ENCODE measurements at regions not wholly inside any gene's neighbourhood (a gene's known extent, or its start where the extent isn't known, plus 50 kb on each side); places are given as distances from the start of the nearest gene placed in this dataset.

GRCh38 chr19:32197896-32198882 is 147.2 kb upstream of the ZNF507 start:
- H3K56ac ChIP-seq (replicated peaks; ENCODE audit: insufficient read length, low read depth, low read length) = no peak overlapping the region
- H3K79me1 ChIP-seq (ENCODE audit: low read depth, low read length) = no peaks in the 10 kb centered on the region
- no peak overlapping the region for H3K18ac ChIP-seq (ENCODE audit: extremely low read depth, low read length)
- H3K9ac ChIP-seq (replicated peaks in 1 of 4; ENCODE audit: extremely low read depth in 1 of 4, low read depth in 3 of 4, low read length in 3 of 4) = no peak overlapping the region
- DNase-seq (ENCODE audit: low read depth in 1 of 2, low spot score in 2 of 2) (peak in 1 of 2 experiments; percentile 29), FAIRE-seq (no peak)
- no peak overlapping the region for H3K4me3 ChIP-seq (ENCODE audit: extremely low read depth in 1 of 4, insufficient read depth in 2 of 4, low read depth in 3 of 4, low read length in 4 of 4)
- H3K4me2 ChIP-seq (ENCODE audit: insufficient read depth in 1 of 2, low read depth in 2 of 2, low read length in 2 of 2) = no peak overlapping the region
- no peak overlapping the region for H2AK5ac ChIP-seq (ENCODE audit: low read depth, low read length)
- H4K5ac ChIP-seq (ENCODE audit: insufficient read length, low read depth, low read length) = no peak overlapping the region
- H3K4ac ChIP-seq (replicated peaks; ENCODE audit: insufficient read length, low read depth, low read length) = no peak overlapping the region
- H2BK20ac ChIP-seq (ENCODE audit: low read length) = no peak overlapping the region
- H4K8ac ChIP-seq (ENCODE audit: extremely low read depth, insufficient read depth, low read length) = no peak overlapping the region
- no peak overlapping the region for H2BK120ac ChIP-seq (replicated peaks; ENCODE audit: low read depth, low read length)
- H4K91ac ChIP-seq (replicated peaks; ENCODE audit: insufficient read length, low read length) = no peak overlapping the region
- no peak overlapping the region for H3K27ac ChIP-seq (ENCODE audit: low read depth, low read length)
- no peaks in the 10 kb centered on the region for H3K36me3 ChIP-seq (ENCODE audit: control insufficient read depth in 2 of 4, insufficient read depth in 4 of 4, low read length in 3 of 4)
- CTCF ChIA-PET (ENCODE audit: partially characterized antibody) = interaction anchor here (0.7 kb wide), 1 partner anchor 395 kb away, joined by 3 read pairs; no protein-coding TSS in a partner anchor
- H4K20me1 ChIP-seq (replicated peaks in 1 of 2; ENCODE audit: control insufficient read depth in 1 of 2, insufficient read depth in 2 of 2, low read length in 2 of 2) = no peaks in the 10 kb centered on the region
- H3K79me2 ChIP-seq (ENCODE audit: control insufficient read depth in 1 of 2, insufficient read depth in 2 of 2, low read length in 2 of 2) = no peaks in the 10 kb centered on the region
- no peak overlapping the region for H2BK12ac ChIP-seq (ENCODE audit: low read depth, low read length)
- 79% methylated on average over 13 of the region's 13 CpGs; no CpG with 5 or more reads in 1 of the 2 experiments for WGBS, 2 experiments (ENCODE audit: extremely low coverage in 1 of 2, insufficient coverage in 1 of 2, insufficient read length in 1 of 2, insufficient replicate concordance in 2 of 2, low coverage in 1 of 2, low lambda C conversion rate in 2 of 2, missing lambda C conversion rate in 1 of 2)
- no peak overlapping the region for H2AFZ ChIP-seq (ENCODE audit: low read length)
- H3K9me3 ChIP-seq (ENCODE audit: insufficient read depth in 2 of 2, low read depth in 1 of 2, low read length in 1 of 2) = no peaks in the 10 kb centered on the region
- POLR2A ChIA-PET (ENCODE audit: partially characterized antibody) = no interaction called here
- no peaks in the 10 kb centered on the region for H3K4me1 ChIP-seq (replicated peaks in 1 of 4; ENCODE audit: control insufficient read depth in 3 of 4, insufficient read depth in 4 of 4, low read length in 3 of 4)
- TF ChIP-seq RAD21 (IDR thresholded peaks at IDR 0.05 in 1 of 2, conservative IDR thresholded peaks at IDR 0.05 in 1 of 2; ENCODE audit: low read depth in 2 of 2, low read length in 2 of 2) (no peak), CTBP2 (IDR thresholded peaks at IDR 0.05; ENCODE audit: borderline replicate concordance, insufficient read depth, insufficient read length, low read length) (no peak), POLR2AphosphoS5 (IDR thresholded peaks at IDR 0.05; ENCODE audit: low read depth, low read length) (no peak), CHD1 (IDR thresholded peaks at IDR 0.05; ENCODE audit: low read depth, low read length) (no peak), ZNF274 (IDR thresholded peaks at IDR 0.05; ENCODE audit: borderline replicate concordance, extremely low read depth, low read length) (no peak), CREB1 (IDR thresholded peaks at IDR 0.05) (no peak), KDM5A (IDR thresholded peaks at IDR 0.05; ENCODE audit: low read length) (no peak), TAF7 (optimal IDR thresholded peaks at IDR 0.05; ENCODE audit: borderline replicate concordance, low read depth, low read length) (no peak), BRCA1 (IDR thresholded peaks at IDR 0.05; ENCODE audit: low read depth, low read length) (no peak), CBX8 (IDR thresholded peaks at IDR 0.05; ENCODE audit: borderline replicate concordance, low read depth, low read length) (no peak), NANOG (IDR thresholded peaks at IDR 0.05; ENCODE audit: insufficient read depth, low read depth, low read length, poor library complexity, severe bottlenecking) (no peak), NRF1 (IDR thresholded peaks at IDR 0.05; ENCODE audit: low read depth, low read length) (no peak)
- H3K27me3 ChIP-seq (replicated peaks in 1 of 4; ENCODE audit: control insufficient read depth in 3 of 4, extremely low read depth in 1 of 4, insufficient read depth in 3 of 4, low read length in 3 of 4) = no peaks in the 10 kb centered on the region
- H2BK15ac ChIP-seq (ENCODE audit: low read length) = no peak overlapping the region
- H3K23me2 ChIP-seq (ENCODE audit: low read depth, low read length) = no peaks in the 10 kb centered on the region
- H3K23ac ChIP-seq (ENCODE audit: insufficient read length) = no peak overlapping the region
- no peak overlapping the region for H3K14ac ChIP-seq (ENCODE audit: insufficient read length)
- H2BK5ac ChIP-seq (ENCODE audit: low read depth, low read length) = no peak overlapping the region
